RPMI7951 (cell line): ENCODE measurements at regions not wholly inside any gene's neighbourhood (a gene's known extent, or its start where the extent isn't known, plus 50 kb on each side); places are given as distances from the start of the nearest gene placed in this dataset.

Source experiments
- DNase-seq: peaks from one replicate; pipeline ENCODE4 v3.0.0-alpha.2; 2012; ENCODE audit warnings: low read depth

DNA sequence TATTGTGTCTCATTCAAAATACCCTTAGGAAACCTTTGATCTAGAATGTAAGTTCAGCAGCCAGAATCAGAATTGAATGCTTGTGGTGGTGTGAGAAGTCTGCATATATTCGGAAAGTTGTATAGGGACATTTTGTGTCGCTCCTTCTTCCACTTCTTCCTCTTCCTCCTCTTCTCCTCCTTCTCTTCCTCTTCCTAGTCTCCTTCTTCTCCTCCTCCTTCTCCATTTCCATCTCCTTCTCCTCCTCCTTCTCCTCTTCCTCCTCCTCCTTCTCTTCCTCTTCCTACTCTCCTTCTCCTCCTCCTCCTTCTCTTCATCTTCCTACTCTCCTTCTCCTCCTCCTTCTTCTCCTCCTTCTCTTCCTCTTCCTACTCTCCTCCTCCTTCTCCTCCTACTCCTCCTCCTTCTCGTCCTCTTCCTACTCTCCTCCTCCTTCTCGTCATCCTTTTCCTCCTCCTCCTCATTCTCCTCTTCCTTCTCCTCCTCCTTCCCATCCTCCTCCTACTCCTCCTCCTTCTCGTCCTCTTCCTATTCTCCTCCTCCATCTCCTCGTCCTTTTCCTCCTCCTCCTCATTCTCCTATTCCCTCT is 749.3 kb upstream of the GOLIM4 start:
- no peak for DNase-seq

DNA sequence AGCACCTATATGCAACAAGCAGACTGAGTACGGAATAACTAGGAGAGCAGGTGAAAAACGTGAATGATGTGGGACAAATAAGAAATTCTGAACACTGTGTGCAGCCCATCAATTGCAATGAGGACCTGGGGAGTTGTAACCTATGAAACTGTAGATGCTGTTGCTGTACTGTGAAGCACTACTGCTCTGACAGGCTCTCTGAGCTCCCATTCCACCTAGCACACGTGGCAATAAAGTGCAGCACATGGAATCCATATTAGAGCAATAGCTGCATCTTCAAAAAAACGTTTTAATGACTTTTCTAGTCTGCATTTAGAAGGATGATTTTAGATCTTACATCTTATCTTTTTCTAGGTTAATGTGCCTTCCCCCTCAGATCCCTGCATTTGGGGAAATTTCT is 748.7 kb upstream of the GOLIM4 start:
- no peak for DNase-seq

DNA sequence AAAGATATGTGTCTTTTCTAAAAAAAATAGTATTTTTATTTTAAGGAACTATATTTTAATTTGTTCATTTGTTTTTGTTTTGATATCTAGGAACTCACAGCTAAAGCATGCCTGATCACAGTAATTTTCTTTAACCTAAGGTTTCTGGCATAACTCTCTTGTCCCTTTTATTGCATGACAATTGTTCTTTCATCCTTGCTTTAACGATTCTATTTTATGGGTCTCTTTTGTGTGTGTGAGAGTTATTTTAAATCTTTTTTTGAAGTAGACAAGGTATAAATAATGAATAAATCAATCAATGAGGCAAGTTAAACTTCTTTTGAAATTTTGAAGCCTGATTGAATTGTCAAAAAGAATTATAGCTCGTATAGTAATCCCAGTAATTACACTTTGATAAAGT is 747.8 kb upstream of the GOLIM4 start:
- no peak for DNase-seq

DNA sequence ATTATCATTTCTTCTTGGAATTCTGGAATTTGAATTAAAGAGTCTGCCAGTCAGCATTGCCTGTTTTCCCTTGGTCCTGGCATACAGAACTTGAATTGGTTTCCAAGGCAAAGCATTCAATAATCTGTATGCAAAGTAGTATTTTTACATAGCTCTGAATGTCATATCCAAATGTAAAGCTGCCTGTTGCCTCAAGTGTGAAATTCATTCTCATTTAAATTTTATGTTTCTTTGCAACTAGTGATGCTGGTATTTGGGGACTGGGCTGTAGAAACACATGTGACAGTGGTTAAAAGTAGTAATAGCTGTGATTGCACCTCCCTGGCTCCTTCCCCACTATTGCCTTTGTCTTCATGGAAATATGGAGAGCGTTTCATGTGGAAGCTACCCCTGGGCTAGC is 743.9 kb upstream of the GOLIM4 start:
- DNase-seq = no peak

DNA sequence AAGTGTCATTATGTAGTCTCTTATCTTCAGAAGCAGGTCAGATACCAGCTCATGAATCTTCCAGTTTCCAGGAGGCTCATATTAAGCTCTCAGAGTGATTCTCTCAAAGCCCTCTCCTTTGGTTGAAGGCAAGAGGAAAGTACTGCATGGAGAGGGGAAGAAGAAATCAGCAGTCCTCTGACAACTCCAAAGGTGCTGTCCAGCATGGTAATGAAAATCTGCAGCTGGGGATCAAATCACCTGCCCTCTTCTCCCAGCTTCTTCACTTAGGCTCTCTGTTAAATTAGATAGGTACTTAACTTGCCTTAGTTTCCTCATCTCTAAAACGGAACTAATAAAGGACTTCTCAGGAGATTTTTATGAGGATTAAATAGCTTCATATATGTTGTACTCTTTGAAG is 738.8 kb upstream of the GOLIM4 start:
- no peak for DNase-seq

DNA sequence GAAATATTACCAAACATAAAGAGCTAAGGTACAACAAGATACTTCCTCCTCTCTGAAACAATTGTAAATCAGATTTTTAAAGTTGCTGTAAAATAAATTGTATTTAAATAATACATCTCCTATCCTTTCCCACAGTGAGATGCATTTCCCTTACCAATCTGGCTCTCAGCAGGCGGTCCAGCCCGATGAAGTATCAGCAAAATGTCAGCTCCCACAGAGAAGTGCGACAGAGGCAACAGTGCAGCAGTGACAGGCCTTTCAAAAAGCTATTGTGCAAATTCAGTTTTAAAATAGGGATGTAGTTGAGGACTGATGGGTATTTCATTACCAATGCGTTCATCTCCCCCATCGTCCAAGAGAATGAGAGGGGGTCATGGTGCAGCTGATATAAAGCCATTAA is 733.2 kb upstream of the GOLIM4 start:
- DNase-seq = no peak

DNA sequence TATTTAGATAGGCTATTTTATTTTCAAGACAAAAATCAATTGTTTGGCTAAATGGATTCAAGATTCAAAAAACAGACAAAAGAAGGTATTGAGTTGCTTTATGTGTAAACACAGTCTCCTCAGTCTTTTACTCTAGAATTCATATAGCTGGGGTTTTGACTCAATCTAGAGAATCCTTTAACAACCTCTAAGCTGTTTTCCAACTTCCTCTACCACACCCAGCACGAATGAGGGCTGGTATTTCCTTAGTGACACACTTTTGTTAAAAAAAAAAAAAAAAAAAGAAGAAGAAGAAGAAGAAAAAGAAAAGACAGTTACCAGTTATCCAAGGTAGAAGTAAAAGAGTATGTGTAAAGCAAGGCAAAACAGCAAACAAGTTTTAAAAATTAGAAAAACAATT is 732.8 kb upstream of the GOLIM4 start:
- DNase-seq = no peak

DNA sequence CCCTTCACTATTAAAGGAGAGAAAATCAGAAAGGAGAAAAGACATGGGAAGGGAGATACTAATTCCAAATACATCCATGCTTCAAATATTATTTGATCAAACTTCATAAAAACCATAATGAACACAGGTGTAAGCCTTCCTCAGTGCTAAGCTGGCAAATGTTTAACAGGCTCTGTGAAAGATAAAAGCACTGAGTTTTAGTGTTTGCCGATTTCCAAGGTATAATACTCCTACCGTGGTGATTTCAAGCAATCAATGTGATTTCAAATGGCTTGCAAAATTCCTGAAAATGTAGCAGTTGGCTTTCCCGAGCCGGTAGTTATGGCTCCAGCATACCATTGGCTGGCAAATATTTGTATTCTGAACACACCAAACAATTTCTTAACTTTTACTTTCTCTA is 732.3 kb upstream of the GOLIM4 start:
- no peak for DNase-seq

DNA sequence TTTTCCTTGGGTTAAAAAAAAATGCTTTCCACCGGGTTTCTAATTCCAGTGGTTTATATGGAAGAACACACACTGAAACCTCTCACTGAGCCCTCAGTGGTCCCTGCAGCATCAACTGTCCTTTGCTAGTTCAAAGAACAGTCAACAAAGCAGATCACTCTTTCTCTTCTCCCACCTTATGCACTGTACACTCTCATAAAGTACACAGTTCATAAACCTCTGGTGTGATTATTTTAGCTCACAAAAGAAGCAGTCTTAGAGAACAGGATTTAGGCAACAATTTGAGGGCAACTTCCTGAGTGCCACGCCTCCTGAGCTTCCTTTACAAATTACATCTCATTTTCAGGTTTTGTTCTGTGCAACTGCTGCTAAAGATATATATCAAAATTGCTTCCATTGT is 728.4 kb upstream of the GOLIM4 start:
- DNase-seq = no peak

DNA sequence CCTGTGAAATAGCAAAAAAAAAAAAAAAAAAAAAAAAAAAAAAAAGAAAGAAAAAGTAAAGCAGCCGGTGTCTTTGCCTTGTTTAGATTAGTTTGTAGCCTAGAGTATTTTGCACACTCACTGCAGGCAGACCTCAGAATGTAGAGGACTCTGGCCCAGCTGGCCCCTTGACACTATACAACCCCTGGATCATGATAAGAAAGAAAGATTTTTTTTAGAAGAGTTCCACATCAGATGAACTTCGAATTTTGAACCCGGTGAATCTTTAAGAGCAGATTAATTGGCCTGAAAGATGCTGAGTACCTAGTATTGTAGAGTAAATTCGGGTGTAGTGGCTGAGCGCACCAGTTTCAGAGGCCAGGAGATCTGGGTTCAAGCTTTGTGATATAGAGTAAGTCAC is 727.7 kb upstream of the GOLIM4 start:
- DNase-seq = no peak

DNA sequence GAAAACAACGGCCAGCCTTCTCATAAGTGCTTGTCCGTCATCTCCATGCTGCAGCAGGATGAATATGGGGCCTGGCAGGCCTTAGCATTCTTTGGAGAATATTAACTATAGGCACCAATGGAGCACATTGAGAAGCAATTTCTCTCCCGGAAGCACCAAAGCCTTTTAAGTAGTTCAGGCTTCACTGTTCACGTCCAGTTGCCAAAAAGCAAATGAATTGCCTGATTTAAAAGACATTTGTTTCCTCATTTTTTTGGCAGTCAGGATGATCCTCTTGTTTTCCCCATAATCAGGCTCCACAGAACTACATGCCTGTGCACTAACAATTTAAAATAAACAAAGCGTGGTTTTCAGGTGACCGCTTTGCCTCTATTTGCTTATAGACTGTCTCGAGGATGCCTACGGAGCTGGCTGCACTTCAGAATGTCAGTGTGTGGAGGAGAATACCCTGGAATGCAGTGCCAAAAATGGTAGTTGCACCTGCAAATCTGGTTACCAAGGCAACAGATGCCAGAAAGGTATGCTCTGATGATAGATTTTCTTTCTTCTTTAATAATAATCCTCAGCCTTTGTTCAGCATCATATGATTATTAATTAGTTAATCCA is 725.2 kb upstream of the GOLIM4 start:
- no peak for DNase-seq

DNA sequence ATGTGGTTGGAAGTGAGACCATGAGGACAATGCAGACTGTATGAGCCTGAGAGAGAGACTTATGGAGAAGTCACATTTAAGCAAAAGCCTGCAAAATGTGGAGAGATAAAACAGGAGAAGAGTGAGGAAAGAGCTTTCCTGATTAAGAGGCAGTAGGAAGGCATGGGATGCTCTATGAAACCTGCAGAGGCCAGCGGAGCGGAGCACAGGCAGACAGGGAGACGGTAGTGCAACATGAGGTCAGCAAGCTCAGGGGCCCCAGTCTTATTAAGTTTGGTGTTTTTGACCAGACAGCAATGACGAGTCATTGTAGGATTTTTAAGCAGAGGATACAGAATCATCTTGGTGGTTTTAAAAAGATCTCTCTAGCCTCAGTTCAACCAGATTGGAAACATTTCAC is 721.5 kb upstream of the GOLIM4 start:
- DNase-seq = no peak

DNA sequence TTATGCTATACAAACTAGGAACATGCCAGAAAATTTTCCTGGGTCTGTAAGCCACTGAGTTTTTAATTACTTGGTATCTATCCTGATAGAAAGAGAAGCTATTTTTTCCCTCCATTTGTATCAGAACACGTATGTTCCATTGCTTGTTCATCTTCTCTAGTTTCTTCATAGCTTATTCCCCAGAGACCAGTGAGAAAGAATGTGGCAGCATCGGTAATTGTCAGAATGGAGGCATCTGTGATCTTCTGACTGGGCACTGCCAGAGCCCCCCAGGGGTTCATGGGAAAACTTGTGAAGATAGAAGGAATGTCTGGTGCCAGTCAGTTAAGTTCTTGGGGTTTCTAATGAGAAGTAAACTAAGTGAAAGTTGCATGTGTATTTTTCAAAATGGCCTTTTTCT is 720.2 kb upstream of the GOLIM4 start:
- no peak for DNase-seq

DNA sequence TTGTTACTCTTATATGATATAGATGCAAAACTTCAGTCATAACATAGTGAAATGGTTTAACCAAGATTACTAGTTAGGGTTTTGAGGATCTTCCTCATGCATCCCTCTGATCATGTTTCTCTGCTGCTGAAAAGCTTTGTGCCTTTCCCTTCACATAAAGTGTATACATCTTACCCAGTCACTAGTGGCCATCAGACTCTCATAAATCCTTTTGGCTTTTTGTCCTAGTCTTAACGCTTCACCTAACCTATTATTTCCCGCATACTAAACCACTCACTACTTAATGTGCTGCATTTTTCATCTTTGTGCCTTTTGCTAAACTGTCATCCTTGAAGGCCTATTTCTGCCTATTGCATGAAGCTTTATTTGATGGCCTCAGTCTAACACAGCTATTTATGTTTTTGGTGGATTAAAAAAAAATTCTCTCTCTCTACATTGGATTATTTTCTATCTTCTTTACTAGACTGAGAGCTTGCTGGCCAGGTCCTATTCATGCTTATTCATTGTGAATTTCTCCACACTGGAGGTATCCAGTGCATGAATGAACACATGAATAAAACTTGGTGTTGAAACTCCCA is 717.6 kb upstream of the GOLIM4 start:
- DNase-seq = no peak

DNA sequence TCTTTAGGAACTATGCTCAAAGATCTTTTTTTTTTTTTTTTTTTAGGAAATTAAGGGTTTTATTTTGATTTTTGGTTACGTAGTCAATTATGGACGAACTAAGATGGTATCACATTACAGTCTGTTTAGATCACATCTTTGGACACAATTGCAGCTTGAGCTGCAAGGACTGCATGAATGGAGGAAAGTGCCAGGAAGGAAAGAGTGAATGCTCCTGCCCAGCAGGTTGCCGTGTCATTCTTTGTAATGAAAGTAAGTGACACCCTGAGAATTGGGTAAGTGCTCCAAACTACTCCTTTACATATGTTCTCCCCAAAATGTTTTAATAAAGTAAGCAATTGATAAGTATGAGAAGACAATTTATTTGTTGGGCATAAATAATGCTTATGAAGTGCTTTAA is 716.5 kb upstream of the GOLIM4 start:
- DNase-seq = no peak

DNA sequence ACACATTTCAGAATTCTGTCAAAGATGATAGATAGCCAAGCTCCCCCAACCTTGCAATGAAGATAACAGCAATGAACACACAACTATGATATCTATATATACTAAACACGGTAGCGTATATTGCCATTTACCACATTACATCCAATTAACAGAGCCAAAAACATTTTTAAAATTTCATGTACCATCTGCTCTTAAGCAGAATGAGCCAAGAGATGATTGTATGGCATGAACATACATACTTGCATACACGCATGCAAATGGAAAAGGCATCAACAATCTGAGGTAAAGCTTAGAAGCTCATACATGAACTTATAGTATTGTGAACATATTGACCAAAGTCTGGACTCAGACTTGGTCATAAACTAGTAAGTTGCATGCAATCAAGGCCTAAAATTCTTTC is 712.9 kb upstream of the GOLIM4 start:
- DNase-seq = no peak

DNA sequence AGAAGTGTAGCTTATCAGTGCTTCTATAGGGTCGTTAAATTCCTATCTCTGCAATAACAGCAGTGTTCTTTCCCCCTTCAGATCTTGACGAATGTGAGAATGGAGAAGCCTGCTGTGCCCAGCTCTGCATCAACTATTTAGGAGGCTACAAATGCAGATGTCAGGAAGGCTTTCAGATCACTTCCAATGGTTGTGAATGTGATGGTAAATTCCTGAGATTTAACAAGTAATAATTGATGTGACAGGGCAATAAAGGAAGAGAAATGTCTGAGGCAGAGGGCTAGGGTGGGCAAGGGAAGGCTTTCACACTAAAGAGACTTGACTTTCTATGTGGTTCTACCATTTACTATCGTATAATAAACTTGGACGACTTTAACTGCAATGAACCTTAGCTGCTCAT is 711.7 kb upstream of the GOLIM4 start:
- no peak for DNase-seq

DNA sequence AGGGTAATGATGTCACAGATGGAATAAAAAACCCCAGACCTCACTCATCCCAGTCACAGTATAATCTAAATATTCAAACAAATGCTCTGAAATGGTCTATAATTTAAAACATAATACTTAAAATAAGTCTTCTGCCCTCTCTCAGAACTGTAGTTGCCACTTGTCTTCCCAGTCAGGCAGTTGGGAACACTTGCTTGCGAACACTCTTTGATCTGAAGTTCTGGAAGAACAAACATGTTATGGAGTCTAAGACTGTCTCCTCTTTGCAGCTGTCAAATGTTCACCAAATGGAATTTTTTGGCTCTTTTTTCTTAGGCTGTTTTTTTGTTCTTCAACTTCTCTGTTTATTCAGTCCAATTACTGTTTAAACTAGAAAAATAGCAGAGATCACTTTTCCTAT is 711.1 kb upstream of the GOLIM4 start:
- DNase-seq = no peak

DNA sequence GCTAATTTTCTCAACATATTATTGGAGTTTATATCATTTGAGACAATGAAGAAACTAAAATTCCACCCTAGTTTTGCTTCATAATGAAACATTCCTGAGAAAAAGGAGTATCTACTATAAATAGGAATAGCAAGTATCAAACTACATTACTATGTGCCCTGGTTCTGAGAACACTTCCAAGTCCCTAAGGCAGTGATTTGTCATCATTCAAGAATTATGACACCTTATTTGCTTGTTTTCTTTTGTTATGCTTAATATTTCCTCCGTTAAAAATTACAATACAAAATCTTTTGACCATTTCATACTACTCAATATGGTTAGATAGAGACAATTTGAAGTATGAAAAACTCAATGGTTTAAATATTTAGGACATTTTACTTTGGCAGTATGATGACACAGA is 707.8 kb upstream of the GOLIM4 start:
- DNase-seq = no peak

DNA sequence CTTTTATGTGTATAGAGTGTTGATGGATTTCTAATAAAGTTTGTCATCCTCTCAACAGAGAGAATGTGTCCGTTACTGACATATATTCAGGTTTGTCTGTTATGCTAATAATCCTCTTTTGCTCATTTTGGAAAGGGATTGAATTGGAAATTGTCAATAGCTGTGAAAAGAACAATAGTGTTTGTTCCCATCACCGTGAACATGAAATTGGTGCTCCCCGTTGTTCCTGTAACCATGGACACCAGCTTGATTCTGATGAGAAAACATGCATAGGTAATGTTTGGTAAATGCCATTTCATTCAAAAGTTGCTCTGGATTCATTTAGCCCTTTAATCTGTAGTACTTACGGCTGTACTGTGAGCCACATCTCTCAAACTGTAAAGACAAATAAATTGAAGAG is 707.0 kb upstream of the GOLIM4 start:
- no peak for DNase-seq

DNA sequence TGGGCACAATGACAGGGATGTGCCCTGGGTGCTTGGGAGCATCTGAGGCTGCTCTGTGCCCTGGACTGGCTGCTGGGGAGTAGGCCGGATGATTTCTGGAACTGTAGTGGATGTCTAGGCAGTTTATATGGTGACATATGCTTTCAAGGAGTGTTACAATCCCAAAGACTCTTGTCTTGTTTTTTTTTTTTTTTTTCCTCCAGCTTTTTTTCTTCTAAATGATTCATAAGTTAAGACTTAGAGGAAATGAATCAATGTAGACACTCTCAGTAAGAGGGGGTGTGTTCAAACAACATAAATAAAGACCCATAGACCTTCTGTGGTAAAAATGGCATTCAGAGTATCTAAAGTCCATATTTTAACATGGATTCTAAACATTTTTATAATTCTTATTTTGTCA is 706.1 kb upstream of the GOLIM4 start:
- DNase-seq = no peak

DNA sequence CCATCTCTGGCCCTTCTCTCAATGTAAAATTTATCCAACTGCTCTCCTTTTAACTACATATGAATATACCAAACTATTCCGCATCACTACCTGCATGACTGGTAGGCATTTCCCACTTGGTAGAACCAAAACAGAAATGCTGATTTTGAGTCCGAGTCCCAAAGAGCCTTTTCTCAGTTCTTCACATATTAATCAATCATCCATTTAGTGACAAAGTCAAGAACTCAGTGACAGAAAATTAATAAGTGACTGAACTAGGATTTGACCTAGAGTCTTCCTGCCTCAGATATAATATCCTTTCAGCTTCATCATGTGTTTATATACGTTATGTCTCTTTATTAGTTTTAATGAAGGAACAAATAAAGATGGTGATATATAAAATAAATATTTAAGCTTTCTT is 700.6 kb upstream of the GOLIM4 start:
- no peak for DNase-seq

DNA sequence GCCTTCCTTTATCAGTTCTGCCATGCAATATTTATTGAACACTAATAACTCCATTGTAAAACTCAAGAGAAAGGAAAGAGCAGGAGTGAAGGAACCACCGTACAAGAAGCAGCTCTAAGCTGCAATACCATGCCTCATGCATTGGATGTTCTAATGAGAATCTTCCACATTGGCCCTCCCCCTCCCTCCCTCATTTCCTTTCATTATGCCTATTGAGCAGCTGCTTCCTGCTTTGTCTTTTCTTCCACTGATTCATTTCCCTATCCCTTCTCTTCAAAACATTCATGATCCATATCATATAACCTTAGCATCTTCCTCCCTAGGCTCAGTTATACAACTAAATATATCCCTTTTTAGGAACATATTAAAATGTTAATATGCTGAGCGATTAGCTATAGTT is 698.7 kb upstream of the GOLIM4 start:
- DNase-seq = no peak

DNA sequence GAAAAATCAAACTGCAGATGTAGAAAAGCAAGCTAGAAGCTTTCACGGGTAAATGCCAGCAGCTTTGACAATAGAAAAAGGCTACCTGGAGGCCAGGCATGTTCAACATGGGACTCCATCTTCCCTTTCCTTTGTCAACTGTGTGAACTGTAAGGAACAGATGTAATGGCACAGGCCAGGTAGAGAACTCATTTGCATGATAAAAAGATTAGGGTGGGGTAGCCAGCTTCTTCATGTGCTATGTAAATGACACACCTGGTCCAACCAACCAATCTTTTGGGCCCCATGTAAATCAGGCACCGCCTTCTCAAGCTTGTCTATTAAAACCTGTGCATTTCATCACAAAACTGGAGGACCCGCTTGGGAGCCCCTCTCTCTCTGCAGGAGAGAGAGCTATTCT is 686.5 kb upstream of the GOLIM4 start:
- DNase-seq = no peak
